ENCODE measurements at regions not wholly inside any gene's neighbourhood (a gene's known extent, or its start where the extent isn't known, plus 50 kb on each side); places are given as distances from the start of the nearest gene placed in this dataset.
"Not testable (repeated sequence)": the region's sequence is repeated elsewhere in the genome, so short reads cannot be mapped to it uniquely, and the experiment has no call there.

DNA sequence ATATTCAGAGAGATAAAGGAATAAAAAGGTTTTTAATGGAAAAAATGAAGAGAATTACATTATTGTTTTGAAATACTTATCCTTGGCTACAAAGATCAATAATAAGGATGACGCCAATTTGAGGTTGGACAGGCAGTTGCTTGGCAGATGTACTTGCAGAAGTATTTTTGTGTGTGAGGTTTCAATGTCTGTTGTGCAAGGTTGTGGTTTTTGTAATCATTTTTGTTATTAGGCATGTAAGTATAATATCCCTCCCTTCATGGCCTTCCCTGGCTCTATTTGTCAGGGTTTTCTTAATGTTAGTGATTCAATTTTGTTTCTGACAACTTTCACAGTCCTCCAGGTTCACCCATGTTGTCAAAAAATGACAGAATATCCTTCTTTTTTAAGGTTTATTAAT is 105.9 kb downstream of the OTOL1 start:
- DNase-seq = no peak

DNA sequence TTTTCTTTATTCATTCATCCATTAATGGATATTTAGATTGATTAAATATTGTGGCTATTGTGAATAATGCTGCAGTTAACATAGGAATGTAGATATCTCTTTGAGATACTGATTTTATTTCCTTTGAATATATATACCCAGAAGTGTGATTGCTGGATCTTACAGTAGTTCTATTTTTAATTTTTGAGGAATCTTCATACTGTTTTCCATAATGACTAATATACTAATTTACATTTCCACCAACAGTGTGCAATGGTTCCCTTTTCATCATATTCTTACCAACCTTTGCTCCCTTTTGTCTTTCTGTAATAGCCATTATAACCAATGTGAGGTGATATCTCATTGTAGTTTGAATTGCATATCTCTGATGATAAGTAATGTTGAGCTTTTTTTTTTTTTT is 106.3 kb downstream of the OTOL1 start:
- DNase-seq = no peak

GRCh38 chr3:161607056-161607455 is 110.4 kb downstream of the OTOL1 start:
- no peak for DNase-seq

DNA sequence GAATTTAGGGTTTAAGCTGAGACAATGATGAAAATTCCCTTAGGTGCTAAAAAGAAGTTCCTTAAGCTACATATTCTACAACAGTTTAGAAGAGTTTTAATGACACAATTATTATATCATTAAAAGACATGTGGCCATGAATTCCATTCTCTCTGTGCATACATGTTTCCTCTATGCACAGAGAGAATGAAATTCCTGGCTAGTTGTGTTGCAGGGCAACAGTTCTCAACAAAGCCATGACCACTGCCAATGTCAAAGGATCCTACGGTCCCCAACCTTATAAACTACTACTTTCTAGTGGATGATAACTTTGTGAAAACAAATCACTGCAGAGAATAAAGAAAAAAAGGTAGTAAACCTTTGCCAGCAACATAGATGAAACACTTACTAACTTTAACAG is 122.7 kb downstream of the OTOL1 start:
- no peak for DNase-seq

DNA sequence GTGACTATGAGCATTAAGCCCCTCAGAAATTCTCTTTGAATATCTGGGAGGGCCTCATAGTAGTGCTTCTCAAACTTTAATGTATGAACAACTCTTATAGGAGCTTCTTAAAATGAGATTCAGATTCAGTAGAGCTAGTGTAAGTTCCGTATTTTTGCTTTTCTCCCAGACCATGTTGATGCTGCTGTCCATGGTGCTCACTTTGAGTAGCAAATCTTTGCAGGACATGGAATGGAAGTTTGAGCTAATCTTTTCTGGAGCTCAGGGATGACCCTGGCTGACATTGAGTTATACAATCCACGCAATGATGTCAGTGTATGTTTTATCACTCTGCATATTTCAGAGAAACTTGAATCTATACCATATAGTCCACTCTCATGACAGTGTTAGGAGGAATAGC is 134.2 kb downstream of the OTOL1 start:
- DNase-seq = no peak

GRCh38 chr3:161631536-161631935 is 134.9 kb downstream of the OTOL1 start:
- no peak for DNase-seq

- no peak for DNase-seq
Observed at GRCh38 chr3:161637559-161637958, 141.0 kb downstream of the OTOL1 start.

GRCh38 chr3:161639095-161639494 is 142.5 kb downstream of the OTOL1 start:
- DNase-seq = not testable (repeated sequence)

GRCh38 chr3:161640181-161640580 is 143.6 kb downstream of the OTOL1 start:
- DNase-seq = no peak

DNA sequence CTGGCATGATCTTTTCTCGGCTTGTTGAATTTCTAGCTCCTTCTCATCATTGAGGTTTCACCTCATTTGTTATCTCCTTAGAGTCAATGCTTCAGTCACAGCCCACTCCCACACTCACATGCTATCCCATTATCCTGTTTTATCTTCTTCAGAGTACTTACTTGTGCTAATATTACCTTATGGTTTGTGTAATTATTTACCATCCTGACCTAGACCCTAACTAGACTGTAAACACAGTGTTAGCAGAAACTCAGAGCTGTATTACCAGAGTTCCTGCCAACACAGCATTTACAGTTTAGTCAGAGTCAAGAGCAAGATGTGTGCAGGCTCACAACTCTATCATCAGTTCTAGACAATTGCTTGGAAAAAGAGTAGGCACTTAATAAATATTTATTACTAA is 144.7 kb downstream of the OTOL1 start:
- DNase-seq = no peak

GRCh38 chr3:161644891-161645635 is 148.5 kb downstream of the OTOL1 start:
- no peak for DNase-seq

GRCh38 chr3:161647936-161648470 is 151.4 kb downstream of the OTOL1 start:
- no peak for DNase-seq

DNA sequence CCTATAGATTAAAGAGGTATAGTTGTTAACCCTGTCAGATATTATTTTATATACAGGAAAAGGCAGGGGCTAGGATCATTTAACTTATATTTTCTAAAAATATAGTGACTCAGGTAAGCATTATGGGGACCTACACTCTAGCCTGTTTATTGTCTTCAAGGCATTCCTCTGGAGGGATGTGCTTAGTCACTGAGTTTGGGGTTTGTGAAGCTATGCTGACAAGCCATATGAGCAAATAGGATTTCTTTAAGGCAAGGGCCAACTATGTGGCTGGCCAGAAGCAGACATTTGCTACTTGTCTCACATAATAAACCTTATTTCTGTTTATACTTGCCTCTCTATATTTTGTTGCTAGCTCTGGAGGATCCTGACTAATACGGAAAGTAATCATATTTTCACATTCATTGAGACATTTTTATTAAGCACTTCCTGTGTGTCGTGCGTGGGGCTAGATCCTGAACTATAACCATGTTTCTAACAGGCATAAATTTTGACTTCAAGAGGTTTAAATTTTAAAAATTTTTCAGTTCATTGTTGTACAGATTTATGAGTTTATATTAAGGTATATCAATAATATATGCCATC is 153.4 kb downstream of the OTOL1 start:
- DNase-seq = no peak

DNA sequence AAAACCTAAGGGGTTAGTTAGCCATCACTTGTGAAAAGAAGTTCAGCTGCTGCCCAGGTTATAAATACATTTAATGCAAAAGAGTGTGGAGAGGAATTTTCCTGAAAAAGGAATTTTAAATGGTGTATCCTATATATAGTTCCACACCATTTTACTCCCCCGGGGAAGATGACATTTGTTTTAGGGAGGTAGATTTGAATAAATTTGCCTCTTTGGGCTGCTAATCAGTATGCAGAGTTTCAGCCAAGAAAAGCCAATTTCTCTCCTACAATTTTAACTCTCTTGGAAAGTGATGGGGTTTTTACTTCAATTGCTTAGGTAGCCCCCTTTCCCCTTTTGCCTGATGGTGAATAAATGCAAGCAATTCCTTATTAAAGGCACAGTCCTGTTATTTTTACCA is 161.2 kb downstream of the OTOL1 start:
- no peak for DNase-seq

- no peak for DNase-seq
Observed at GRCh38 chr3:161671141-161671540, 174.5 kb downstream of the OTOL1 start.

GRCh38 chr3:161672478-161672877 is 175.9 kb downstream of the OTOL1 start:
- no peak for DNase-seq

DNA sequence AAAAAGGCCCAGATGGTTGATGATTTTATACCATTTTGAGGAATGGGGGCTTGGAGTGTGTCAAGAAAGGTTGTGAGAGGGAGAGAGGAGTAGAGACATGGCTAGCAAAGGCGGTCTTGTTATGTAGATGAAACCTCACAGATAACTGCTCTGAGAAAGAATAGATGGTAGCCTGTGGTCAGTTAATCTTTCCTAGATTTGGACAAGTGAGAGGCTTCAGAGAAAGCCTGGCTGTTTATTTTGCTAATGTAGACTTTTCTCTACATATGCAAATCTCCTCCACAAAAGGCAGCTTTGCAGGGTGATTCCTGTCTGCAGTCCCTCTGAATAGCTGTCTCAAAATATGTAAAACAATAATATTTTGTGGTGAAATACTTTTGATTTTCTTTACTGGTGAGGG is 177.3 kb downstream of the OTOL1 start:
- DNase-seq = no peak

DNA sequence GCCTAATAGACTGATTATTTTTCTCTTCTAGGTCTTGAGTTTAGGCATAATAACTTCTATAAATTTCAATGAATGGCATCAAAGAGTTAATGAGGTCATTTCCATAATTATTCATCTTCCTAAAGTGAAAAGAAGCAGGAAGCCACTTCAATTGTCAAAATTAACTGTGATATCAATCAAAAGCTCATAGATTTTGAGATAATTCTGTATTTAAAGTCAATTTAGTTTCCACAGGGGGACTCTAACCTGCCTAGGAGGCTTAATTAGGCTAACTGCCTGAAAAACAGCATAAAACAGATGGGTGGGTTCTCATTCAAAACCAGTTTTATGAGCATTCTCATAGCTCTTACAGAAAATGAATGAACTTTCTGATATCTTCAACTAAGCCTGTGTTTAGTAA is 177.8 kb downstream of the OTOL1 start:
- DNase-seq = no peak

GRCh38 chr3:161681831-161682230 is 185.2 kb downstream of the OTOL1 start:
- not testable (repeated sequence) for DNase-seq

DNA sequence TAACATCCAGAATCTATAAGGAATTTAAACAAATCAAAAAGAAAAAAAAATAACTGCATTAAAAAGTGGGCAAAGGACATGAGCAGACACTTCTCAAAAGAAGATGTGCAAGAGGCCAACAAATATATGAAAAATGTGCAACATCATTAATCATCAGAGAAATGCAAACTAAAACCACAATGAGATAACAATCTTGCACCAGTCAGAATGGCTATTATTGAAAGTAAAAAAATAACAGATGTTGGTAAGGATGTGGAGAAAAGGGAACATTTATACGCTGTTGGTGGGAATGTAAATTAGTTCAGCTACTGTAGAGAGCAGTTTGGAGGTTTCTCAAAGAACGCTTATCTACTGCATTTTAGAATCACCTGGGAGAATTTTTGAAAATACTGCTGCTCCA is 186.1 kb downstream of the OTOL1 start:
- no peak for DNase-seq

- DNase-seq = no peak
Observed at GRCh38 chr3:161689584-161690298, 193.1 kb downstream of the OTOL1 start.

DNA sequence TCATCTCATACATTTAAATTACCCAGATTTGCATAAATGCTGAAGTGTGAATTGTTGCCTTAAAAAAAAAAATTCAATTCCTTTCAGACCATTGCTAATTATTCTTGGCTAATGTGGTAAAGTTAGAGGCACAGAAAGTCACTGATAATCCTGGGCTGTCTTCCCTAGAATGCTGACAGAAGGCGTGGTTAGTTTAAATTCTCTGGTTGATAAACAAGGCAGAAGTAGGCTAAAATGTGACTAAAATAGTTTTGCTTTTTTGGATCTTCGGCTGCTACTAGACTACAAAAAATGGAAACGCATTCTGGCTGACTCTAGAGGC is 193.7 kb downstream of the OTOL1 start:
- DNase-seq = no peak

GRCh38 chr3:161691677-161692076 is 195.1 kb downstream of the OTOL1 start:
- no peak for DNase-seq
